NCI-H345 treated with DMSO at 0.1 percent for 48 hours (cell line): ENCODE measurements at regions not wholly inside any gene's neighbourhood (a gene's known extent, or its start where the extent isn't known, plus 50 kb on each side); places are given as distances from the start of the nearest gene placed in this dataset.
"Not testable (repeated sequence)": the region's sequence is repeated elsewhere in the genome, so short reads cannot be mapped to it uniquely, and the experiment has no call there.

Experiments
- DNase-seq: peaks from one replicate; lab custom pipeline; 2025; ENCODE audit not compliant: unreplicated experiment; lab: John Stamatoyannopoulos, UW

DNA sequence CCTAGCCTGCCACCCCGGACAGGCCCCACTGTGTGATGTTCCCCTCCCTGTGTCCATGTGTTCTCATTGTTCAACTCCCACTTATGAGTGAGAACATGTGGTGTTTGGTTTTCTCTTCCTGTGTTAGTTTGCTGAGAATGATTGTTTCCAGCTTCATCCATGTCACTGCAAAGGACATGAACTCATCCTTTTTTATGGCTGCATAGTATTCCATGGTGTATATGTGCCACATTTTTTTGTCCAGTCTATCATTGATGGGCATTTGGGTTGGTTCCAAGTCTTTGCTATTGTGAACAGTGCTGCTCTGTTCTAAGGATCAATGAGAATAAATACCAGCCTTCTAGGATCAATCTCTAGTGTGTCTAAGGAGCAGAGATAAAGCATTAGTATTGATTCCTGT, 543.9 kb upstream of the ZNF804A start:
- not testable (repeated sequence) for DNase-seq

- DNase-seq: no peak
These were observed 540.4 kb upstream of the ZNF804A start for GRCh38 chr2:184057910-184058309.

DNA sequence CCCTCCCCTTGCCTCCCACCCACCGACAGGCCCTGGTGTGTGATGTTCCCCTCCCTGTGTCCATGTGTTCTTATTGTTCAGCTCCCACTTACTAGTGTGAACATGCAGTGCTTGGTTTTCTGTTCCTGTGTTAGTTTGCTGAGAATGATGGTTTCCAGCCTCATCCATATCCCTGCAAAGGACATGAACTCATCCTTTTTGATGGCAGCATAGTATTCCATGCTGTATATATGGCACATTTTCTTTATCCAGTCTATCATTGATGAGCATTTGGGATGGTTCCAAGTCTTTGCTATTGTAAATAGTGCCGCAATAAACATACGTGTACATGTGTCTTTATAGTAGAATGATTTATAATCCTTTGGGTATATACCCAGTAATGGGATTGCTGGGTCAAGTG, 538.1 kb upstream of the ZNF804A start:
- not testable (repeated sequence) for DNase-seq

DNA sequence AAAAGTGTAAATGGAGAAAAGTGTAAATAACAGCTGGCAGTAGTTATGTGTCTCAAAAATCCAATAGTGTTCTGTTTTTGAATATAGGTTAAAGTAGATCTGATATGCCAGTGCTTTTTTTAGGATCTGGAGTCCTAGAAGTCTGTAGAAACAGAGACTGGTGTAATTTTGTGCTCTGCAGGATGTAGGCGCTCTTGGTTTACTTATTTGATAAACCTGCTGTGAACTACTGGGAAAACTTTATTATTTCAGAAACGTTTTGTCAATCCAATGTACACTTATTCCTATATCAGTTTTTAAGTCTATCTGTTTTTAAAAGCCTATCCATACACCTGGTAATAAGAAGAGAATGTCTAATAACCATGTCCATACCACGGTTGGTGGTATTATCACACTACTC, 530.8 kb upstream of the ZNF804A start:
- DNase-seq: no peak

- DNase-seq: no peak
These were observed 525.9 kb upstream of the ZNF804A start for GRCh38 chr2:184072470-184072869.

DNA sequence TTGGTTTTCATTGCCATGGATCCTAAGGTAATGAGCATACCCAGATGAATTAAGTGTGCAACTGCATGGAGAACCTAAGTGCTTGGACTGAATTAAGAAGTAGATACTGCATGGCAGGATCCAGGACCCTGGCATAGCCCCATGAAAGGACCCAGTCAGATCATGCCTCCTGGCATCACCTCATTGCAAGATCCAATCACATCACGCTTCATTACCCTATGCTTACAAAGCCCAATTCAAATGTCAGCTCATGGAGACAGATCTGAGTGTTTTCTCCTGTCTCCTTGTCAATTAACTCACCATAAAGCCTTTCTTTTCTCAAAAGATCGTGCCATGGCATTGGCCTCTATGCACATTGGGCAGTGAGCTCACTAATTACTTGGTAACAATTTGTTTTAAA, 519.8 kb upstream of the ZNF804A start:
- no peak for DNase-seq

- no peak for DNase-seq
These were observed 506.9 kb upstream of the ZNF804A start for GRCh38 chr2:184091456-184091855.

DNA sequence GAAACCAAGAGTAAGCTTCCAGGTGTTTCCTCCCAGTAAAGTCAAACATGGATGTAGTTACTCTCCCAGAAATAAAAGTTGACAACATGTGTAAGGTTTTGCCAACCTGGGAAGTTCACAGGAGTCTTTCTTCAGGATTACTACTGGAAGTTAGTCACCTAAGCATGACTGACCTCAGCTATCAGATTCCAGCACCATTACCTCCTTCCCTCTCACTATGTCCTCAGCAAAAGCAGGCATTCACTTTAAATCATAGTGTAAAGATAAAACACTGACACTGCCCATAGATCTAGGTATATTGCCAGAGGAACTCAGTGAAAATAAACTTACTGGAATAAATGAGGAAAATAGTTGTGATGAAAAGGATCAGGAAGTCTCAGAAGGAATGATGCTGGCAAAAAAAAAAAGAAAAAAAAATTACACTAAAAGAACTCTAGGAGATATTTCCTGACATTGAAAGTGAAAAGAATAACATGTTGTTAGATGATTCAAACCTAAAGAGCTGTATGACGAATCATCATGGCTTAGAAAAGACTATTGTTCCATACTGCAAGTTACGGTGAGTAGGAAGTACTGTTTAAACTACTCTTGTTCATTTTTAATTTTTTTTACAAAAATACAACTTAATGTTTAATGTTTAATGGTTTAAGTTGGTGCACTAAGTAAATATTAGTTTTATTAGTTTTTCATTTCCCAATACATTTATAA, 484.5 kb upstream of the ZNF804A start:
- no peak for DNase-seq

DNA sequence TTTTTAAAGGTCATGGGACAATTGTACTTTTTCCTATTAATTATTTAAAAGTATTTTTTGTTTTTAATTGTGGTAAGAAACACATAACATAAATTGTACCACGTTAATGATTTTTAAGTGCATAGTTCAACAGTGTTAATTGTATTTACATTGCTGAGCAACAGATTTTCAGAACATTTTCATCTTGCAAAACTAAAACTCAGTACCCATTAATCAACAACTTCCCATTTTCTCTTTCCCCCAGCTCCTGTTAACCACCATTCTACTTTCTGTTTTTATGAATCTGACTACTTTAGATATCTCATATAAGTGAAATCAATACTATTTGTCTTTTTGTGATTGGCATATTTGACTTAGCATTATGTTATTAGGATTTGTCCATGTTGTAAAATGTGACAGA, 483.9 kb upstream of the ZNF804A start:
- DNase-seq: no peak

DNA sequence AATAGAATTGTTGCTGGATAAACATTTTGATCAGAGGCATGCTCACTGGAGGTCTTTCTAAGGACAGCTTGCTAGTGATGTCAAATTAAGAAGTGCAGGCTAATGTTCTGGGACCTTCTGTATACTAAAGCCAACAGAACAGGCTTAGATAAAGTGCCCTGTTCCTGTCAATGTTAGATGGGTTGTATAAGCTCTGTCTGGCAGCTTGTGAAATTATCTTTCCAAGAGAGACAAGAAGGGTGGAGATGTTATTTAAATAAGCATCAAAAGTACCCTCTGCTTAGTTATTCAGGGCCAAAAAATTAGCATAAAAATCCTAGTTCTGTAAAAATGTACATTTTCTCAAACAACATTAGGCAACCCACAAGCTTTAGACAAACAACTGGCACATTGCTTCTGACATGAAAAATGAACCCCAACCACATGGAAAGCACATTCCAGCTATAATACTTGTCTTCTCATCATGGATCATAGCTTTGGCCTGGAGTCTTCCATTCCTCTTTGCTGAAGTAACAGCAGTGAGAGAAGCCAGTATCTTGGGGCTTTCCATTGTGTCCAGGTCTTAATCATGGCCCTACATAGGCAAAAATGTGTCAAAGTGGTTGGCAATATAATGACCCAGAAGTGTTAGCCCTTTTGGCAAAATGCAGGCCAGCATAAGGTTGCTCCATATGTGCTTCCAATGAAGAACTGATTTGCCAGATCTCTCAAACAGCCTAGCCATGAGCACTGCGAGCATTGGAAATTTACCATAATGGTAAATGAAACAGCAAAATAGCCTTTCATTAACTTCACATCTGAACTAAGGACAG, 478.1 kb upstream of the ZNF804A start:
- DNase-seq: no peak

- DNase-seq: no peak
These were observed 472.5 kb upstream of the ZNF804A start for GRCh38 chr2:184125867-184126266.

DNA sequence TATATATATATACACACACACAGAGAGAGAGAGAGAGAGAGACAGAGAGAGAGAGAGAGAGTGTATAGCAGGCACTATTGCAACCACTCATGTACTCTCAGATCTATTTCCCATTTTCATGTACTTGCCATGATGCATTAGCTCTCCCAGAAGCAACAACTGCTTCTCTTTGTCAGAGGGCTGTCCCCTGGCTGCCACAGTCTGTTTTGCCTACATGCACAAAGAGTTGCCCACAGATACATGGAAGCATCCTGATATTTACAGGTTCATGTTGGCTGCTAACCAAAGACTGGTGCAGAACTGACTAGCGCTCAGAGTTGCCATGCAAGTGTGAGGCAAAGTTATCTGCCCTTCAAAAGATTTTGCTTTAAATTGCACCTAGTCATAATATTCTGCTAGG, 469.3 kb upstream of the ZNF804A start:
- DNase-seq: no peak

DNA sequence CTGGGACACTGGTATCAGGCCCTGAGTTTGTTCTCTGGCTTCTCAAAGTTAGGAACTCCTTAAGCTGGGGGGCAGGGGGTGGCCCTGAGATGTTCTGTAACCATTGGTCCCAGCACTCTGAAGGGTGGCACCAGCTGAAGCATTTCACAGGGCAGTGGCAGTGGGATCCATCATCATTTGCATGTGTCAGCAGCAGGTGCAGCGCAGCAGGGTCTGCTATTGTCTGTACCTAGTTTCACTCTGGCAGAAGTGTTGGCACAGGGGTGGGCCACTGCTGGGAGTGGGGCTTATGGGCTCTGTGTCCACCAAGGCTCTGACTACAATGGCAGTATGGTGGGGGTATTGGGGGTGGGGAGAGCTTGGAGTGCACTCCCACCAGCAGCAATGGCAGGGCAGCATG, 460.4 kb upstream of the ZNF804A start:
- DNase-seq: no peak

DNA sequence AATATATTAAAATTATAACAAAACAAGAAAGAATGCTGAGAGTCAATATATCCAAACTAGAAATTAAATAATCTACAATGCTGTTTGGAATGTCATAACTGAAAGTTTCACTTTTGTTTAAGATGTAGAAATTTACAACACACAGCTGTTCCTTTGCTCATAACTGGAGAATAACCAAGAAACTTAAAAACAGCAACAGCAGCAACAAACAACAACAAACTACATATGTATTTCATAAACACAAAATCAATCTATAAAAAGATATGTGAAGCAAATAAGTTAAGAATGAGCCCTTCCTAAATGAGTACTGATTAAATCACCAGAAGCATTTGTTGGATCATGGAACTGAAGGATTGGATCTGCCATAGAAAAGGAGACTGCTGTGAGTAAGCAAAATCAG, 456.5 kb upstream of the ZNF804A start:
- no peak for DNase-seq

GRCh38 chr2:184154438-184154837, 443.9 kb upstream of the ZNF804A start:
- DNase-seq: no peak

GRCh38 chr2:184155791-184156190, 442.5 kb upstream of the ZNF804A start:
- no peak for DNase-seq

GRCh38 chr2:184157141-184157540, 441.2 kb upstream of the ZNF804A start:
- no peak for DNase-seq

DNA sequence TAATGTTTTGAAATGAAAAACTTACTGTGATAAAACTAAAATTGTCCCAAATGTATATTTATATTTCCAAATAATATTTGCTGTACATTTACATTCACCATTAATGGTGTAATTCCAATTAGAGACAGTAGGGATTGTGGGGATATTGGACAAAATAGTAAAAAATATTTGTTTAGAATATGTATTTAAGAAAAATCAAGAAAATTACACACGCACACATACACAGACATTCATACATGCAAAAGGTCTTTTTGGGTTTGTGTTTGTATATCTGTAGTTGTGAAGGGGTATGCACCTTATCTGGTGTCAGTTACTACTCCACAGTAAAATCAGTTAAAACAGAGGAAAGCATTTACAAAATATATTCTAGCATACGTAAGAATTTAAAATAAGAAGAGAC, 435.9 kb upstream of the ZNF804A start:
- no peak for DNase-seq

- not testable (repeated sequence) for DNase-seq
These were observed 429.5 kb upstream of the ZNF804A start for GRCh38 chr2:184168823-184169222.

GRCh38 chr2:184169366-184169765, 429.0 kb upstream of the ZNF804A start:
- DNase-seq: no peak

DNA sequence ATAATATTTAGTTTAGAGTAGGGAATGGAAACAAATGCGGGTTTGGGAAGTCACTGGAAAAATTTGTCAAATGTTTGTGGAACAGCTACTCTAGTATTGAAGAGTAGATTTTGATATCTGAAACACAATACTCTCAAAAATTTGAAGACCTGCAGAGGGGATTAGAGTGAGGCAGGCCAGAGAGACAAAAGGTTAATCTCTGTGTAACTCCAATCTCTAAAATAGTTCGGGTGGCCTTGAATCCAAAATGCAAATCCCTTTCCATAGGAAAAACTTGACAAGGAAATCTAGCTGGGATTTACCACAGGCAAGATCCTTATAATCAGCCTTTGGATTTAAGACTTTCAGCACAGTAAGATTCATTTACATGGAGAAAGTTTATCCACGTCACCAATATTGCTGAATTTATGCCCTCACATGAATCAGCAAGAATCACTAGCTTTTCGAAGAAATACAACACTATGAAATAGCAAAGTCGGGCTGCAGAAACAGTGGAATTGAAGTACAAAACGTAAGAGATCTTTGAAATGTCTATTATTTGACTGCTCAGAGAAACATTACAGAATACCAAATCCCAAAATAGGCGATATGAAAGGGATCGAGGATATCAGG, 423.7 kb upstream of the ZNF804A start:
- DNase-seq: no peak

- no peak for DNase-seq
These were observed 420.1 kb upstream of the ZNF804A start for GRCh38 chr2:184178229-184178628.
